IPS DF 19.7 (cell line): ENCODE measurements at regions not wholly inside any gene's neighbourhood (a gene's known extent, or its start where the extent isn't known, plus 50 kb on each side); places are given as distances from the start of the nearest gene placed in this dataset.

Experiments used
- DNase-seq: peaks from one replicate; pipeline ENCODE4 v3.0.0-alpha.2; 2013; ENCODE audit warnings: low read depth, low spot score

DNA sequence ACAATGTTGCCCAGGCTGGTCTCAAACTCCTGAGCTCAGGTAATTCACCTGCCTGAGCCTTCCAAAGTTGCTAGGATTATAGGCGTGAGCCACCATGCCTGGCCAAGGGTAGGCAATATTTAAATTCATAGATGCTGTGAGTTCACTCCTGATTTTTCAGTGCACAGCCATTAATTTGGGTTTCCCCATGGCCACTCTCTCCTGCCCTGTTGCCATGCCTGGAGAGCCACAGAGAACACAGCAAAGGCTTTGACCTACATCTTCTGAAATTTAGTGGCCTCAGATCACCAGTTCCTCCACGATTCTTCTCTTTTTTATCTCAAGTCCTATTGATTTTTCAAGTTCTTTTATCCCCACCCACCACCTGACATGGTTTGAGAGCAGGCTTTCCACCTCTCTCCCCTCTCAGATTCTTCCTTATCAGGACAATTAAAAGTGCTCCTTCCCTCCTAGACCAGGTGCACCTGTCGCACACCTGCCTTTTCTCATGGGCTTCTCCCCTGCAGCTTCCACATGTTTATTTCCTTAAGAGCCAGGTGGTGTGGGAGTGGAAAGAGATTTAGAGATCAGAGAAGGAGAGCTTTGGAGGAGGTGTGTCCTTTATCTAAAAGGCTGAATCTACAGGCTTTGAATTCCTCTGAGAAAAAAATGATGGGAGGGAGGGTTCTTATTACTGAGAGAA lies 123.8 kb downstream of the ADRA2A start:
- no peak for DNase-seq

DNA sequence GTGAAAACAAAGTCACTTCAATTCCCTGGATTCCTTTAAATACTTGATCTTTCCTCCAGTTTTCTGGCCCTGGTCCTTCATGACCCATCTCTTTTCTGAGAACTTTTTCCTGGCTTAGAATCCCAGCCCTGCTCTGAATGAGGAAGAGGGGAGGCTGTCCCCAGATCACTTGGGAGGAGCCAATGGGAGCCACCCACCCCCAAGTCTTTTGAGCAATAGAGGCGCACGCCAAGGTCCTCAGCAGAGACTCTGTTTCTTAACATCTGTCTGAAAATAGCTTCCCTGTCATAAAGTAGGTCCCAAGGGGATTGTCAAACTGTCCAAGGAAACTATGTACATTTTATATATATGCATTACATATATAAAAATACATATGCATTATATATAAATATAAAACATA lies 126.8 kb downstream of the ADRA2A start:
- DNase-seq = no peak

DNA sequence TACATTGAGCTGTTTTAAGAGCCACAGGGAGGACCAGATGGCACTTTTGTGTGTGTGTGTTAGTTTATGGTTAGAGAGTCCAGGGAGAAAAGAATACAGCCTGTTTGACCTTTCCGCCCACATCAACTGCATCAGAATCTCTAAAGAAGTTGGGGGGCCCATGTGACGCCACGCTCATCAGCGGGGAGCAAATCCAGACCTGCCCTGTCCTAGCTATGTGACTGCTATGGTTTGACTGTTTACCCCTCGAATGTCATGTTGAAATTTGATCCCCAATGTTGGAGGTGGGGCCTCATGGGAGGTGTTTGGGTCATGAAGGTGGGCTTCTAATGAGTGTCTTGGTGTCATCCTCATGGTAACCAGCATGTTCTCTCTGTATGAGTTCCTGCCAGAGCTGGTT lies 128.0 kb downstream of the ADRA2A start:
- DNase-seq = no peak

DNA sequence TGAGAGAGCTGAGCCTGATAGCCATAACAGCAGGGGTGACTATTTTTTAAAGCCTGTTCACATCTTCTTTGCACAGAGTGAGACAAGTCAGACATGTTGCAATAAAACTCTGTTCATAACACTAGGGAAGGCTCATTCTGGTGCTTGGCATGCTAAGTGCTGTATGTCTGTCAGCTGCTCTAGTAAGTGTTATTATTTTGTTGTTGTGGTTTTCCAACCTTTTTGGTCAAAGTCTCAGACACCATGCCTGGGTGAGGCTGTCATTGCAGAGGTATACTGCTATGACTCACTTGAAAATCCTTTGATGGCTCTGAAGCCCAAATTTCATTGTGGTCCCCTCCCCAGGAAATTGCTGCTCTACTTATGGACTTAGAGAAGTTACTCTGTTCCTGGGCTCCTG lies 129.7 kb downstream of the ADRA2A start:
- no peak for DNase-seq

DNA sequence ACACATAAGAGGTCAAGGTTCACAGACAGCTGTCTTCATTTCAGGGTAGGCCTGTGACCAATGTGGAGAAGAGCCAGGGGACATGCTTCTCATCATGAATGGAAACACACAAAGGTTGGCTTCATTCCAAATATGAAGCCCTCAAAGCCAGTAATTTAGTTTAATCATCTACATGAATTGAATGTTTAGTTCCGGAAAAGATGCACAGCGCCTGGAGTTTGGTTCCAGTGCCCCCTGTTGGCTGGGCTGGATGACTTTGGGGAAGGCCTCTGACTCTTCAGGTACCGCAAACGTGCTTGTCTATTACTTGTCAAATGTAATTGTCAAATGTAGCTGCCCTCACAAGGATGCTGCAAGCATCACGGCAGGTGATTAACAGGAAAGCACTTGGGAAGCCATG lies 130.7 kb downstream of the ADRA2A start:
- DNase-seq = no peak

DNA sequence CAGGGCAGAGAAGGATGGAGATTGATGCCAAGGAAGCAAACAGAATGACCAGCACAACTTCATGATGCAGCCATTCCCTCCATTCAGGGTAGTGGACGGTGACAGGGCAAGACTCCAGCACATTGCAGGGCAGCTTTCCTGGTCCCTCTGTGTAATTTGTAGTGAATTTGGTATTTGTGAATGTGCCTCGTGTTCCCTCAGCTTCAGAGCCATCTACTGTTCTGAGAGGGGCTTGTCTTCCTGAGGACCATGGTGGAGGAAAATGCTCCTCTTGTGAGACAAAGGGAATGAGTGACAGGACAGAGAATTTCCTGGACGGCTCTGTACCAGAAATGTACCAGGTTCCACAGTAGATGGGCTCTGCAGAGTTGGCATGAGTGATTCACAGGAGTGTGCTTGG lies 132.1 kb downstream of the ADRA2A start:
- DNase-seq = no peak

DNA sequence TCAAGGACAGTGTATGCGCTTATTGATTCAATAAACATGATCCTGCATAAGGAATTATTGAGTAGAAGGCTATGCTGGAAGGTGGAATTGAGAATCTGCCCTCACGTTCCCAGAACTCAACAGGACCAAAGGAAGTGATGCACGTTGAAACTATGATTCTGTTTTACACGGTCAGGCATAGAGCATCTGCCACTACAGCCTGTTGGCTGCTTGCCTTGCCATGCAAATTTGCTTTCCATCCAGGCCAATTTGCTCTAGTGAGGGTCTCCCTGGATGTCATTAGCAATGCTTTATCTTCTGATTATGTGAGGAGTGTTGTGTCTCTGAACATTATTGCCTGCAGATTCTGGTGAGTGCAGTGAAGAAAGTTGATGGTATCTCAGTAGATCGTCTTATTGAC lies 132.9 kb downstream of the ADRA2A start:
- DNase-seq = no peak

DNA sequence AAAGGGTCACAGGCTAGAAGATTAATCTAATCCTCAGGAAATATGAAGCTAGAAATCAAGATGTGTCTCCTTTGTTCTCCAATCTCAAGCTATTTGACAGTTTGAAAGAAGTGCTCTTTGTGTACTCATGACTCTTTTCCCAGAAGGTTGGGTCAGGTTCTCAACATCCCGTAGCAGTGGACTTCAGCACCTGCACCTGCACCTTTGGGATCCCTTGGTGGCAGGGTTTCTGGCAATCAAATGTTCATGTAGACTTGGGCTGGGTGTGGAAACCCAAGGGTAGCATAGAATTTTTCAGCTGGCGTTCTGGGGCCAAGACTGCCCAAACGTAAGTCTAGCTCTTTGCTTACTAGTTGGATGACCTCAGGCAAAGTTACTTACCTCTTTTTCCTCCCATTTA lies 134.4 kb downstream of the ADRA2A start:
- DNase-seq = no peak

DNA sequence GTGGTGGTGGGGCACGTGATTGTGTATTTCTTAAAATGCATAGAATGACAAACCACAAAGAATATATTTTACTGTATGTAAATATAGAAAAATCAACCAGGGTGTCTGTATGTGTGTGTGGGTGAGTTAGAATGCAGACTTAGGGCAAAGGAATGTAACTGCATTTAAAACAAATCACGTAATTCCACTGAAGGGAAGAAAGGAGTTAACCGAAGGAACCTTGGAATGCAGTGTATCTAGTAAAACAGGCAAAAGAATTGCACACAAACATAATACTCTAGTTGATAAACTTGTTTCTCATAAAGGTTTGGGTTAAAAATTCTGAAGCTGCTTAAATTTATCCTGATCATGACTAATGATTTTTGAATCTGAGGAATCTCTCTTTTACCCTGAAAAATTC lies 134.9 kb downstream of the ADRA2A start:
- DNase-seq = no peak

DNA sequence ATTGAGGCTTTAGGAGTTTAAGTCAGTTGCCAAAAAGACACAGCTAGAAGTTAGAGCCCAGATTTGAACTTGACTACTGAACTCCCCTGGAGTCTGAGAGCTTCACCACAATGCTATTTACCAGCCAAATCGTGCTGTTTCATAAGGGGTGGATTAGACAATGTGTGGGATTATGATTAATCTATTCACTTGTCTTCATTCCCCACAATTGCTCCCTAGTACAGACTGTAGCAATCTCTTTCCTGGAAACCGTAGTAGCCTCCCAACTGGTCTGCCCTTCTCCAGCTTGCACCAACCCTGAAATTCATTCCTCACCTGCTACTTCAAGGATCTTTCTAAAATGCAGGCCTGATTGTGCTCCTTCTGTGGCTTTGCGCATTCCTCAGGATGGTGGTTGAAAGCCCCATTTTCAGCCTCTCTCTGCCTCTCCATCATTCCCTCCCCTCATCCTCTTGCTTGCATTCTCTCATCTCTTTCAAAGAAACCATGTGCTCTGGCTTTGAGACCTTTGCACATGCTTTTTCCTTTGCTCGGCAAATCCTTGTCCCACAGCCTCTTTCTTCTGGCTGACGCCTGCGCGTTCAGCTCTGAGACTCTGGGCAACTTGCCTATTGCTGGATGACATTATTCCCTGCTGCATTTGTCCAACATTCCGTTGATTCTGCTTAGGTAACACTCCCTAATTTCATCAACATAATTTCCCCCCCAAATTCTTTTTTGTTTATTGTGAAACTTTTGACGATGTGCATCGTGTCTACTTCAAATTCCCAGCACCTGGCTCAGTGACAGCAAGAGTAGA lies 145.1 kb downstream of the ADRA2A start:
- DNase-seq = no peak

DNA sequence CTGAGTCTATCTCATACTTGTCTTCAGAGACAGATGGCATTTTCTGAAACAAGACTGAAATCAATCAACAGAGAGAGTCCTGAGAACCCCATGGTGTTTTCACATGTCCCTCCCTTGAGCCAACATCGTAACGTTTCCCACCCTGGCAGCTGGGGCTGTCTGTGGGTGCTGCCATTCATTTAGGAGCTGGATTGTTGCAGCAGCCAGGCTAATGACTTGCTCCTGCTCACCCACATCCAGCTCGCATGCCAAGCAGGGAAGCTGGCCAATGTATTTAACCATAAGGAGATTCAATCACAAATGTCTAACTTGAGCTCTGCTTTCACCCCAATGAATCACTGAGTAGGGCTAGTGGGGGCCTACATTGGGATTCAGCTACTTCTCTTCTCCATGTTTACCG lies 146.1 kb downstream of the ADRA2A start:
- DNase-seq = no peak

DNA sequence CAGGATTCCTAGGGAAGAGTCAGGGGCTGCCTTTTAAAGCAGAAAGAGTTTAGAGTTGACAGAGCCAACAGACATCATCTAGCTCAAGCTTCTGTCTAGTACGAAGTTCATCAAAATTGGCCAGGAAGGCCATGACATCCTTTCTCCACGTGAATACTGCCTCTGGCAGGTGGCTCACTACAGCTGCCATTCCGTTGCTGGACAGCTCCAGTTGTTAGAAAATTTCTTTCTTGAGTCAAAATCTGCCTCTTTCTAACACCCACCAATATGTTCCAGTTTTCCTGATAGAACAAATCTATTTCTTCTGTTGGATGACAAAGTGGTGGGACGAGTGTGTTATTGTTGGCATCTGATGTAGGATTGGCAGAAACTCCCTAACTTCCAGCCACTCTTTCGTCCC lies 154.9 kb downstream of the ADRA2A start:
- DNase-seq = no peak

DNA sequence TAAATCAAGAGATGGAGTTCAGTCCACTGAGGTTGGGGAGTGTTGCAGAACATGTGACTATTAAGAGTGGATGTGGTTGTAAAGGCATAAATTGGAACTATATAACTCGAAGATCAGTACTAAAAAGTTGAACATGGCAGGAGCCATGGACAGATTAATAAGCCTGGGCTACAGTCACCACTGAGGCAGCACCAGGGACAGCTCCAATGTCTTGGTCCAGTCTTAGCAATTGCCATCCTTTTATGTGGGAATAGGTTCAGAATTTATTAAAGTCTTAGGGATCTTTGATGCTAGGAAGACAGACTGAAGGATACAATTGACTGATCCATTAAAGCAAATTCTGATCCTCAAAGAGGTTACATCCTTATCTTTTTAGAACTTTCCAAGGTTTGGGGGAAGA lies 156.6 kb downstream of the ADRA2A start:
- no peak for DNase-seq

DNA sequence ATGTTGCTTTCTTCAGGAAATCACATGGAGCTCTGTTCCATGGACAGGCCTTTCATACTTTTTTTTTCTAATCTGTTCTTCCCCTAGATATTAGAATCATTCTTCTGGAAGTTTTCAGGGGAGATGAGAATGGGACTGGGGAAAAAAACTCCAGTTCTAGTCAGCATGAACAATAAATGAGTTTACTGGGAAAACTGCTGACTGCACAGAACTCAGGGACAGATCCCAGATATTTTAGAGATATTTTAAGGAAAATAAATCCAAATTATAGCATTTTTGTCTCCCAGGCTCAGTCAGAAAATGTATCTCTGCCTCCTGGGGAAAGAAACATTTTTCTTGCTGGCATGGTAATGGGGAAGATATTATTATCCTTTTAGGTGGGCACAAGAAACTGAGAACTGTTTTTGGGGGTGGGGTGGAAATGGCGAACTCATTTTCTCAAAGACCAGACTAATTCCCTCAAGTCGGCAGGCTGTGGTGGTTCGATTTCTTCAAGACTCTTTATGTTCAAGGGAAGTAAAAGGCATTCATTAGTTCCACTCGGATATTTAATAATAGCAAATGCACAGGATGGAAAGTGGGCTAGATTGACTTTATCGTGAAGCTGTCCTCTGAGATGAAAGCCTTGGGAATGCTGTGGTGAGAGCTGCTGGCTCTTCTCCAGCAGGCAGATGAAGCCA lies 157.5 kb downstream of the ADRA2A start:
- no peak for DNase-seq

DNA sequence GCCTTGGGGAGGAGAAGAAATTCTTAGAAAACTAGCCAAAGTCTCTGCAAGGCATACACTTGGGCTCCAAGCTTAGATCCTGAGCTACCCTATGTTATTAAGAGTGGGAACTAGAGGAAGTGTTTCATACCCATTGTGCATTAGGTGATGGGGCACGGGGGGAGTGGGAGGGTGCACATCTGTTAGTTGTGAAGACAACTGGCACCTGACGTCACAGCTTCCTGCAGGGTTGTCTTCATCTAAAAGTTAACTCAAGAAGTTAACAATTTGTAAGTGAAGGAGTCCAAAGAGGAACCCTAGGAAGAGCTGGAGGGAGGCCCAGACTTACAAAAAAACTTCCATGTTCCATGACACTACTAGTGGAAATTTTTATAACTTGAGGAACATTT lies 158.1 kb downstream of the ADRA2A start:
- no peak for DNase-seq

DNA sequence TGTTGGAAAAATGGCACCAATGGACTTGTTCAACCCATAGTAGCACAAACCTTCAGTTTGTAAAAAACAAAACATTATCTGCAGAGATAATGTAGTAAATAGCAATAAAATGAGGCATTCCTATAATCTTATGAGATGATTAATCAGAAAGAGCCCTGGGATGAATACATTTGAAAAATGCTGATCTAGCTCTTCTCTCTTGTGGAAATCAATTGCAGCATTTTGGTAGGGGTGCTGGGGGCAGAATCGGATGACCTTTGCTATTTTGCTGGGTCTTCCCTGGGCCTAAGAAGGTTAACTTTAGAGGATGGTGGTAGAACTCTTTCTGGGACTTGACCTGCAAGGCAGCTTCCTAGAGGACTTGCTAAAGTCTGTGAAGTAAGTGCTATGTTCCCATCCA lies 163.5 kb downstream of the ADRA2A start:
- no peak for DNase-seq

DNA sequence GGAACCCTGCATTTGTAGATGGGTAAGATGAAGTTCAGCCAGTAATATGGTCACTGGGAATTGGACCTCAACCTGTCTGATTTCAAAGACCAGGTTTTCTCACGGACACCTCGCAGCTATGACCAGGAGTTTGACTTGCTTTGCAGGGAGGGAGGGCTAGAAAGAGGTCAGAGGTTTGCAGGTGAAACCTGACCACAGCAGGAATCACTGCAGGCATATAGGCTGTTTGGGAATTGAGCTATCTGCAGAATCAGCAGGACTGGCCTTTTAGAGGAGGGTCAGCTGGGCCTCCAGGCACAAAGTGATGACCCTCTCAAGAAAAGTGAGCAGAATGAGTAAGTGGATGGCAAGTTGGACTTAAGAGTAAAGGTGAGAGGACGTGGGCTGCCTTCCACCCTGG lies 166.3 kb downstream of the ADRA2A start:
- no peak for DNase-seq

DNA sequence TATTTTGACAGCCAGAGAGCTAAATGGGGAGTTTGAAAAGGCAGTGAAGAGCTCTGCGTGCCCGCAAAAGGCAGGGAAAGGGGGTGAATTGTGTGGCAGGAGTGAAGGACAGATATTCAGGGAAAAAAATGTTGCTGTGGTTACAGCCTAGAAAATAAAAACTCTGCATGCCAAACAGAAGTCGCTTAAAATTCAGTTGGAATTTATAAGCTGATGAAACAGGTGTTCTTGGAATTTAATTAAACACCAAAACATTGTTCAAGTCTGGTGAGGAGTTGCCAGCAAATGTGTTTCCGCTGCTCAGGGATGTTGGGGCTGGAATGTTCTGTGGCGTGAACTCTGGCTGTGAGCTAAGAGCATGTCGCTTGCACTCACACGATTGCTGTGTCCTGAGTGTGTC lies 169.3 kb downstream of the ADRA2A start:
- no peak for DNase-seq

DNA sequence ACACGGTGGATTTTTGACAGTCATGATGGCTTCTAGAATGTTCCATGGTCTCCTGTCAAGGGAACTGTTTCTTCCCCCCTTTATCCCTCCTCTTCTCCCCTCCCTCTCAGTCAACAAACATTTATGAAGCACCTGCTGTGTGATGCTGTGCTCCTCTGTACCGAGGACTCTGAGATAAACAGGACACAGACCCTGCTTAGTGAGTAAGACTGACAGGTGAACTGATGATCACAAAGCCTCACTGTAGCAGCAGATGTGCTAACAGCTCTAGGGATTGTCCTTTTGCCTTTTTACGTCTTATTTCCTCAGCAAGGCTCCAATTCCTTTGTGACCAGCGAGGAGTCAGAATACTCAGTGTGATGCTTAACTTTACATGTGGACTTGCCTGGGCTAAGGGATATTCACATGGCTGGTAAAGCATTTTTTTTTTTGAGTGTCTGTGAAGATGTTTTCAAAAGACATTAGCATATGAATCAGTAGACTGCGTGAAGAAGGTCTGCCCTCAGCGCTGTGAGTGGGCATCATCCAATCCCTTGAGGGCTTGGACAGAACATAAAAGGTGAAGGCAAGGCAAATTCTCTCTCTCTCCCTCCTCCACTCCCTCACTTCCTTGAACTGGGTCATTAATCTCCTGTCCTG lies 170.1 kb downstream of the ADRA2A start:
- no peak for DNase-seq

DNA sequence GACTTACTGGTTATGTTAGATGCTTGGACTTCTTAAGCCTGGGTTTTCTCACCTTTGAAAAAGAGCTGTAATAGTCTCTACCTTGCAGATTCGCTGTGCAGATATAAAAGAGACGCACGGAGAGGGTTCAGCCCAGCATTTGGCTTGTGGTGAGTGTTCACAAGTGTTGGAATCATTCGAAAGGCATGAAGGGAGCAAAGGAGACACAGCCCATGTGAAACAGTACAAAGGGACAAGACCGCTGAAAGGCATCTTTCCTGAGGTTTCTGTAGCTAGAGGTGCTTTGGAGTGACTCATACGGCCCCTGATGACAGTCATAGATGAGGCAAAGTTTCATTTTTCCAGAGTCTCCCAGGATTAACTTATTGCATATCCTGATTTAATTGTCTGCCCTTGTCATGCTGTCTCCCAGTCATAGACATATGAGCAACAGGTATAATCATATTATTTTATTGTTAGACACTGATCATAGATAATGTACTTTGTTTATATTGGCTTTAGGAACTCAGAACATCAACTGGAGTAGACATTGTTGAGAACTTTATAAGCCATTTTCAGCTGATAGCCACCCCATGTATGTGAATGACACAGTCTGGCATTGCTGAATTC lies 171.1 kb downstream of the ADRA2A start:
- DNase-seq = no peak

DNA sequence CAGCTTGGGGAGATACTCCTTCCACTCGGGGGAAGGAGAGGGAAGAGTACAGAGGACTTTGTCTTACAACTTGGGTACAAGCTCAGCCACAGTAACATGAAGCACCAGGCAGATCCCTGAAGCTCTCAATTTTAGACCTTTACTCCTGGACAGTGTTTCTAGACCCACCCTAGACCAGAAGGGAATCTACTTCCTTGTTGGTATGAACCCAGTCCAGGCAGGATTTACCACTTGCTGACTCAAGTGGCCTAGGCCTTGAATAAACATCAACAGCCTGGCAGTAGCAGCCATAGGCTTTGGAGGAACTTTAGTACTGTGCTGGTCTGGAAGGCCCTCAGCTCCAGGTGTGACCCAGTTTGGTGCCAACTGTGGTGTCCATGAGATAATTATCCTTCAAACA lies 173.1 kb downstream of the ADRA2A start:
- no peak for DNase-seq

DNA sequence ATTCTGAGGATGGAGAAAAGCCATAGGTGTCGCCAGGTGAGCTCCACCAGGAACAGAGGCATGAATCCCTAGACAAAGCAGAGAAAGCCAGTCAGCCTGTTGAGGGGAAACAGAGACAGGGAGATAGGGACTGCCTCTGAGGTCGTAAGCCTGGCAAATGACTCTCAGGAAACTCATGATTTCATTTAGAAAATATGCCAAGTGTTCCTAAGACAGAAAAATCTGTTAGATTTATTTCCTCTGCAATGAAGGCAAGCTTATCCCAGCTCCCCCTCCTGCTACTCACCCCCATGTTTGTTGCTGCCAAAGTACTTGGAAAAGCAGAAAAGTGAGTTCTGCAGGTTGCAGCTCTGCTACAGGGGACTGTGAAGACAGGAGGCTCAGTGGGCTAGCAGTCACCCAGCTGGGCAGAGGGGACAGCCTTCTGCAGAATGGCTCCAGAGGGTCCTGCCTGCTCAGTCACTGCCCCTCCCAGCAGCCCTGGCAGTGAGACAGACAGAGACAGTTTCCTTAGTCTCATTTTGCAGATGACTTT lies 184.3 kb downstream of the ADRA2A start:
- no peak for DNase-seq
